ENCODE measurements at regions not wholly inside any gene's neighbourhood (a gene's known extent, or its start where the extent isn't known, plus 50 kb on each side); places are given as distances from the start of the nearest gene placed in this dataset.

DNA sequence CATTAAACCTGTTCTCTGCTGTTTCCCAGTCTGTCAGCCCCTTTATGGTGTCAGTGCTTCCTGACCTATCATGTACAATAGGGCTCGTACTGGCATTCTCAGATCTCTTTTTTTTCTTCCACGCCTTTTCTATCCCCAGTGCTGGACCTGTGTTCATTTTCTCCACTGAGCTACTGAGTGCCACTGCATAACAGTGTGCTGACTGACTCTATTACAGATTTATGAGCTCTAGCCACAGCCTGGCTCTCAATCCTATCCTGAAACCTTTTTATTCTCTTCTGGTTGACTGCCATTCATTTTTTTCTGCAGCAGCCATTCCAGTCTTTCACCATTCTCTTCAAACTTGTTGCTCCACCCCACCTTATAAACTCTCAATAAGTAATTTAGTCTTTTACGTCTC is 59.6 kb upstream of the MACF1 start:
- TF ChIP-seq POLR2AphosphoS5 (IDR thresholded peaks at IDR 0.05; ENCODE audit: low read depth, low read length) (no peak), POLR2A (IDR thresholded peaks at IDR 0.05; ENCODE audit: low read depth, low read length) (no peak), TAF1 (IDR thresholded peaks at IDR 0.05; ENCODE audit: borderline replicate concordance, low read depth, low read length) (no peak)

All from GM12892 (cell line).